Fibroblast of pulmonary artery (primary cell): ENCODE measurements at regions not wholly inside any gene's neighbourhood (a gene's known extent, or its start where the extent isn't known, plus 50 kb on each side); places are given as distances from the start of the nearest gene placed in this dataset.

ENCODE experiments used
- DNase-seq: peaks from one replicate; pipeline ENCODE4 v3.0.0-alpha.2; 2010; ENCODE audit warnings: low read depth
- H3K4me3 ChIP-seq: replicated peaks from 2 replicates; pipeline ENCODE4 v1.5.1; 2011; ENCODE audit warnings: low read depth, mild to moderate bottlenecking, control low read depth, low read length, moderate library complexity
- CTCF ChIP-seq: IDR thresholded peaks from 2 replicates; pipeline ENCODE4 v1.5.1; 2011; ENCODE audit warnings: mild to moderate bottlenecking, control low read depth, low read length, inconsistent platforms; ENCODE audit errors: missing control alignments

GRCh38 chr14:98573082-98573481, 698.9 kb downstream of the BCL11B start:
- TF ChIP-seq CTCF: no peak
- no peak for DNase-seq

GRCh38 chr14:98576463-98576862, 695.5 kb downstream of the BCL11B start:
- no peak overlapping the region for H3K4me3 ChIP-seq
- TF ChIP-seq CTCF: no peak
- no peak for DNase-seq

More at GRCh38 chr14:98573082-98573481, 698.9 kb downstream of the BCL11B start:
- H3K4me3 ChIP-seq: no peak overlapping the region

GRCh38 chr14:98578204-98578603, 693.8 kb downstream of the BCL11B start:
- no peak for DNase-seq
- H3K4me3 ChIP-seq: no peak overlapping the region
- no peak for TF ChIP-seq CTCF

- no peak for TF ChIP-seq CTCF
- no peak overlapping the region for H3K4me3 ChIP-seq
- DNase-seq: no peak
Observed at GRCh38 chr14:98579140-98579539, 692.9 kb downstream of the BCL11B start.

GRCh38 chr14:98580131-98580678, 691.8 kb downstream of the BCL11B start:
- DNase-seq: no peak
- no peak for TF ChIP-seq CTCF
- H3K4me3 ChIP-seq: no peak overlapping the region

- TF ChIP-seq CTCF: no peak
- no peak for DNase-seq
- no peak overlapping the region for H3K4me3 ChIP-seq
Observed at GRCh38 chr14:98582276-98582675, 689.7 kb downstream of the BCL11B start.

GRCh38 chr14:98591161-98591560, 680.8 kb downstream of the BCL11B start:
- no peak for DNase-seq
- H3K4me3 ChIP-seq: no peak overlapping the region
- TF ChIP-seq CTCF: no peak
